ENCODE measurements at regions not wholly inside any gene's neighbourhood (a gene's known extent, or its start where the extent isn't known, plus 50 kb on each side); places are given as distances from the start of the nearest gene placed in this dataset.
"Not testable (repeated sequence)": the region's sequence is repeated elsewhere in the genome, so short reads cannot be mapped to it uniquely, and the experiment has no call there.

GRCh38 chr6:21744331-21744730, 150.8 kb downstream of the SOX4 start:
- DNase-seq = no peak

GRCh38 chr6:21745543-21746337, 152.2 kb downstream of the SOX4 start:
- DNase-seq = no peak

- DNase-seq = no peak
Observed at GRCh38 chr6:21747441-21747840, 153.9 kb downstream of the SOX4 start.

GRCh38 chr6:21748343-21749056, 154.9 kb downstream of the SOX4 start:
- DNase-seq = no peak

- no peak for DNase-seq
Observed at GRCh38 chr6:21749754-21750153, 156.2 kb downstream of the SOX4 start.

- no peak for DNase-seq
Observed at GRCh38 chr6:21750575-21750974, 157.0 kb downstream of the SOX4 start.

GRCh38 chr6:21751608-21752007, 158.1 kb downstream of the SOX4 start:
- no peak for DNase-seq

- no peak for DNase-seq
Observed at GRCh38 chr6:21752054-21752811, 158.7 kb downstream of the SOX4 start.

GRCh38 chr6:21753241-21754108, 159.9 kb downstream of the SOX4 start:
- DNase-seq = no peak

GRCh38 chr6:21754891-21755290, 161.3 kb downstream of the SOX4 start:
- no peak for DNase-seq

- DNase-seq = no peak
Observed at GRCh38 chr6:21756487-21756886, 162.9 kb downstream of the SOX4 start.

GRCh38 chr6:21757392-21757791, 163.8 kb downstream of the SOX4 start:
- DNase-seq = not testable (repeated sequence)

GRCh38 chr6:21759721-21760120, 166.2 kb downstream of the SOX4 start:
- no peak for DNase-seq

GRCh38 chr6:21761053-21761730, 167.6 kb downstream of the SOX4 start:
- DNase-seq = not testable (repeated sequence)

GRCh38 chr6:21764989-21765388, 171.4 kb downstream of the SOX4 start:
- DNase-seq = no peak

GRCh38 chr6:21767891-21768648, 174.5 kb downstream of the SOX4 start:
- DNase-seq = no peak

- no peak for DNase-seq
Observed at GRCh38 chr6:21769405-21769861, 175.9 kb downstream of the SOX4 start.

- no peak for DNase-seq
Observed at GRCh38 chr6:21769968-21770367, 176.4 kb downstream of the SOX4 start.

- DNase-seq = no peak
Observed at GRCh38 chr6:21771626-21772320, 178.2 kb downstream of the SOX4 start.

- DNase-seq = no peak
Observed at GRCh38 chr6:21772477-21772876, 178.9 kb downstream of the SOX4 start.

Measured in occipital lobe (tissue), 1 donor.